Activated CD8-positive, alpha-beta T cell treated with anti-CD3 and anti-CD28 coated beads for 36 hours (primary cell): ENCODE measurements at regions not wholly inside any gene's neighbourhood (a gene's known extent, or its start where the extent isn't known, plus 50 kb on each side); places are given as distances from the start of the nearest gene placed in this dataset.
A peak's percentile ranks its signal among the peaks of the same experiment; 100 is the strongest.

Experiments used
- ATAC-seq: fragments of 200-7000 bp; cut with Tn5 transposase; one replicate; pipeline ENCODE4 v1.10.0; 2021; ENCODE audit warnings: mild to moderate bottlenecking, moderate library complexity
- CTCF ChIA-PET: fragments of 350-600 bp; sonication (Branson Sonifier 250); formaldehyde crosslinking; loops from one replicate; lab custom pipeline; 2021; ENCODE audit warnings: antibody characterized with exemption; lab: Charles Lee
- POLR2A ChIA-PET: fragments of 350-600 bp; sonication (Branson Sonifier 250); formaldehyde crosslinking; loops from one replicate; lab custom pipeline; 2021; ENCODE audit warnings: antibody characterized with exemption; lab: Charles Lee
- DNase-seq: peaks from one replicate; pipeline ENCODE4 v3.0.0-alpha.2; 2020
- H3K27ac Mint-ChIP-seq: one replicate; pipeline ENCODE4 v1.8.0; 2021; ENCODE audit warnings: mild to moderate bottlenecking, mixed read lengths
- H3K27me3 Mint-ChIP-seq: one replicate; pipeline ENCODE4 v1.8.0; 2021; ENCODE audit warnings: mixed read lengths
- H3K36me3 Mint-ChIP-seq: one replicate; pipeline ENCODE4 v1.8.0; 2021; ENCODE audit warnings: low read depth, mixed read lengths
- H3K4me1 Mint-ChIP-seq: one replicate; pipeline ENCODE4 v1.8.0; 2021; ENCODE audit warnings: low read depth, mixed read lengths
- H3K4me3 Mint-ChIP-seq: one replicate; pipeline ENCODE4 v1.8.0; 2021; ENCODE audit warnings: mild to moderate bottlenecking, moderate library complexity, mixed read lengths
- H3K9me3 Mint-ChIP-seq: one replicate; pipeline ENCODE4 v1.8.0; 2021; ENCODE audit warnings: mixed read lengths
- intact Hi-C: fragments of 100-400 bp; cut with micrococcal nuclease; formaldehyde crosslinking; loops from one replicate; pipeline ENCODE4 v1.10.0; 2022
- TF ChIP-seq, protein P1 (sequence below): fragments of 200-600 bp; IDR thresholded peaks from one replicate; pipeline ENCODE4 v1.8.0; 2022; ENCODE audit warnings: antibody characterized with exemption, mild to moderate bottlenecking

DNA sequence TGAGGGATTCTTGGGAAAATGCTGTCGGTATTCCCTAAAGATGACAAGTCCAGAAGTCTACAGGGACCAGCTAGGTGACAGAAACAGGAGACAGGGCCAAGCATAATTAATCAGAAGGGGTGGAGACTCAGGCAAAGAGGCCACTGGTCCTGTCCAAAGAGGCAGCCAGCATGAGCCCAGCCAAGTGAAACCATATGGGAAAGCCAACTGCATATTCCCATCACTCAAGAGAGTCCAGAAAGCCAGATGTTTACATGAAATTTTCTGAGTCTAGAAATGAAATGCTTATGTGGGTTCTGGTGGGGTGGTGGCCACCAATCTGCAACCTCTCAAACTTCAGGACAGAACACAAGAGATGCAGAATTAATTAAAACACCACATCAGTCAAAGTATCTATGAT, 74.3 kb downstream of the ANKRD60 start:
- Mint-ChIP-seq H3K4me3 (no peak overlapping the region), H3K27ac (no peak overlapping the region), H3K27me3 (peaks cover 24% of the 10 kb centered on the region), H3K4me1 (no peaks in the 10 kb centered on the region), H3K36me3 (no peaks in the 10 kb centered on the region), H3K9me3 (no peaks in the 10 kb centered on the region)
- intact Hi-C loops, result no loop called here
- CTCF ChIA-PET, result no interaction called here
- DNase-seq, result no peak
- ATAC-seq, result no peak
- TF ChIP-seq, protein P1, sequence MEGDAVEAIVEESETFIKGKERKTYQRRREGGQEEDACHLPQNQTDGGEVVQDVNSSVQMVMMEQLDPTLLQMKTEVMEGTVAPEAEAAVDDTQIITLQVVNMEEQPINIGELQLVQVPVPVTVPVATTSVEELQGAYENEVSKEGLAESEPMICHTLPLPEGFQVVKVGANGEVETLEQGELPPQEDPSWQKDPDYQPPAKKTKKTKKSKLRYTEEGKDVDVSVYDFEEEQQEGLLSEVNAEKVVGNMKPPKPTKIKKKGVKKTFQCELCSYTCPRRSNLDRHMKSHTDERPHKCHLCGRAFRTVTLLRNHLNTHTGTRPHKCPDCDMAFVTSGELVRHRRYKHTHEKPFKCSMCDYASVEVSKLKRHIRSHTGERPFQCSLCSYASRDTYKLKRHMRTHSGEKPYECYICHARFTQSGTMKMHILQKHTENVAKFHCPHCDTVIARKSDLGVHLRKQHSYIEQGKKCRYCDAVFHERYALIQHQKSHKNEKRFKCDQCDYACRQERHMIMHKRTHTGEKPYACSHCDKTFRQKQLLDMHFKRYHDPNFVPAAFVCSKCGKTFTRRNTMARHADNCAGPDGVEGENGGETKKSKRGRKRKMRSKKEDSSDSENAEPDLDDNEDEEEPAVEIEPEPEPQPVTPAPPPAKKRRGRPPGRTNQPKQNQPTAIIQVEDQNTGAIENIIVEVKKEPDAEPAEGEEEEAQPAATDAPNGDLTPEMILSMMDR, result no peak
- POLR2A ChIA-PET, result no interaction called here

DNA sequence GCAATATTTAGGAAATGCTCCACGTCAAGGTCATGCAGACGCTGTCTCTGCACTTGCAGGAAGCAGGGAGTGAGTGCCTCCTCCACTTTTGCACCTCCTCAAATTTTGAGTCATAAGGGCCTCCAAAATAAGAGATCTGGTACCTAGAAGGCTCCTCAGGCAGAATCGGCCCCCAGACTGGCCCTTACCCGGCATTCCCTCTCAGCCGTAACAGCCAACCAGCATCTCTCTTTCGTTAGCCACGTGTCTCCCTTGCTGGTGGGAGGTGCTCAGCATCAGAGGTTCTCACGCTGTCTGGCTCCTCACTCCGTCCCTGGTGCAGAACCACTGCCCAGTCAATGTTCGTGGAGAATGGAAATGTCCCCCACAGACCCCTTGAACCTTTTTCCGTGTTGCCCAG, 75.3 kb downstream of the ANKRD60 start:
- Mint-ChIP-seq H3K27me3 (peaks cover 34% of the 10 kb centered on the region), H3K9me3 (no peaks in the 10 kb centered on the region), H3K4me3 (no peak overlapping the region), H3K27ac (no peak overlapping the region), H3K36me3 (no peaks in the 10 kb centered on the region), H3K4me1 (no peaks in the 10 kb centered on the region)
- TF ChIP-seq, protein P1, result no peak
- DNase-seq (no peak), ATAC-seq (no peak)
- intact Hi-C loops, result no loop called here
- ChIA-PET CTCF (no interaction called here), POLR2A (interaction anchor here (0.6 kb wide), 1 partner anchor 1356 kb away, joined by 3 read pairs; no protein-coding TSS in a partner anchor)

DNA sequence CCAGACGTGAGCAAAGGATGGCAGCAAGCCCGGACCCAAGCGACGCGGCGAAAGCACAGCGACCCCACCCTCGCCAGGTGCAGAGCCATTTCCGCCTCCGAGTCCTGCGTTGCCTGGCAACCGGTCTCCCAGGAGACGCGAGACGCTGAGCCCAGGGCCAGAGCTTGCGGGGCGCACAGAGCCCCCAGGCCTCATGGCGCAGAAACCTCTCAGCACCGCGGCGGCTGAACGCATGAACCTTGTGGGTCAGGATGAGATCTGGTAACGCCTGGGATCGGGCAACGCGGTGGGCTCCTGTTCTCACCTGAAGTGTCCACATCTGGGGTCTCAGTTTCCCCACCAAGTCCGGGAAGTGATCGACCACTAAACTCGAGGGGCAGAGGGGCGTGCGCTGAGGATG, 77.7 kb downstream of the ANKRD60 start:
- TF ChIP-seq, protein P1, result no peak
- ChIA-PET CTCF (no interaction called here), POLR2A (no interaction called here)
- H3K27ac Mint-ChIP-seq, result no peak overlapping the region
- H3K36me3 Mint-ChIP-seq, result no peaks in the 10 kb centered on the region
- ATAC-seq (no peak), DNase-seq (peak; percentile 19)
- peaks cover 41% of the 10 kb centered on the region for H3K27me3 Mint-ChIP-seq
- intact Hi-C loops, result no loop called here
- no peaks in the 10 kb centered on the region for H3K9me3 Mint-ChIP-seq
- H3K4me1 Mint-ChIP-seq, result no peaks in the 10 kb centered on the region
- H3K4me3 Mint-ChIP-seq, result no peak overlapping the region

DNA sequence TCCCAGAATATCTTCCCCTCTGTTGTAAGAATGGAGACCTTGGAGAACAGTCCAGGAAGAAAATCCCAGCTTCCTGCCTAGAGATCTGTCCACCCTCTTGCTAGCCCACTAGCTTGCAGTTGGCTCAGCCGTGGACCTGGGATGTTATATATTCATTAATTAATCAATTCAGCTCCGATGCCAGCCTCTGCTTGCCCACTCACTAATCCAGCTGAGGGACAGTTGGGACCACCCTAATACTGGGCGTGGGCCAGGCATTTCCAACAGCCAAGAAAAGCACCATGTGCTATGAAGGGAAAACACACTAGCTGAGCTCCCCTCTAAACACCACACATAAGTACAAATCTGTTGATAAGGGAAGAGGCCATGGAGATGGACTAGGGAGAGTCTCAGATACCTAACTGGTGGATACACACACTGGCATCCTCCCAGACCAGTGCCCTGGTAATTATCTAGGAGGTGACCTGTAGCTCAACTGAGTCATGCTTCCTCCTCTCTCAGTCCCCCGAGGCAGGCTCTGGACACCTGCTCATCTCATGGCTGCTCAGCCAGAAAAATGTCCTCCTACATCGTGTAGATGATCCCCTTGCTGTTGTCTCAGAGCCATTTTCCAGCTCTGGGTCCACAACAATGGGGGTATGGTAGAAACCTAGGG, 78.9 kb downstream of the ANKRD60 start:
- peaks cover 41% of the 10 kb centered on the region for H3K27me3 Mint-ChIP-seq
- CTCF ChIA-PET, result interaction anchor here (0.6 kb wide), 1 partner anchor 827 kb away, joined by 3 read pairs; no protein-coding TSS in a partner anchor
- intact Hi-C loops, result no loop called here

DNA sequence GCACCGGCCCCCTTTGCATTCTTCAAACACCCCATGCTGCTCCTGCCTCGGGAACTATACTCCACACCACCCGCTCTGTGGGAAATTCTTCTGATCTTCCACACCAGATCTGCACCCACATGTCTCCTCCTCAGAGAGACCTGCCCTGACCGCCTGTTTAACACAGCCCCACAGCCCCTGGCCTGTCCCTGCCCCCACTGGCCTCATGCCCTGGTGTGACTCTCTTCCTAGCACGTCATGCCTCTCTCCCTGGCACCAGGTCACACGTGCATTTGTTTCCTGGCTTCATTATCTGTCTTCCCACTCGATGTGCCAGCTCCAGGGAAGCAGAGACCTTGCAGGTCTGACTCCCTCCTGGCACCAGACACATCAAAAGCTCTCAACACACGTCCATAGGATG, 79.6 kb downstream of the ANKRD60 start:
- H3K27ac Mint-ChIP-seq, result no peak overlapping the region
- DNase-seq (no peak), ATAC-seq (no peak)
- no peaks in the 10 kb centered on the region for H3K9me3 Mint-ChIP-seq
- POLR2A ChIA-PET, result no interaction called here
- TF ChIP-seq, protein P1, result no peak
- H3K4me3 Mint-ChIP-seq, result no peak overlapping the region
- H3K27me3 Mint-ChIP-seq, result peaks cover 41% of the 10 kb centered on the region
- CTCF ChIA-PET, result interaction anchor here (0.6 kb wide), 1 partner anchor 827 kb away, joined by 3 read pairs; no protein-coding TSS in a partner anchor
- no peaks in the 10 kb centered on the region for H3K36me3 Mint-ChIP-seq
- H3K4me1 Mint-ChIP-seq, result no peaks in the 10 kb centered on the region
- intact Hi-C loops, result no loop called here

More for the DNA sequence above, 78.9 kb downstream of the ANKRD60 start:
- no peaks in the 10 kb centered on the region for H3K4me1 Mint-ChIP-seq
- POLR2A ChIA-PET, result no interaction called here
- TF ChIP-seq, protein P1, result no peak
- H3K9me3 Mint-ChIP-seq, result no peaks in the 10 kb centered on the region
- H3K4me3 Mint-ChIP-seq, result no peak overlapping the region
- ATAC-seq, result no peak
- H3K36me3 Mint-ChIP-seq, result no peaks in the 10 kb centered on the region
- DNase-seq, result no peak
- no peak overlapping the region for H3K27ac Mint-ChIP-seq
